Middle frontal gyrus (tissue), 1 donor: ENCODE measurements at regions not wholly inside any gene's neighbourhood (a gene's known extent, or its start where the extent isn't known, plus 50 kb on each side); places are given as distances from the start of the nearest gene placed in this dataset.

ENCODE experiments used
- DNase-seq: peaks from one replicate; pipeline ENCODE4 v3.0.0-alpha.2; 2015; ENCODE audit warnings: low spot score; ENCODE audit errors: extremely low spot score

- no peak for DNase-seq
These were observed 51.8 kb upstream of the DGKG start for GRCh38 chr3:186413615-186414415.

- DNase-seq = no peak
These were observed 50.0 kb upstream of the DGKG start for GRCh38 chr3:186411994-186412393.
